GM12873 (cell line): ENCODE measurements at regions not wholly inside any gene's neighbourhood (a gene's known extent, or its start where the extent isn't known, plus 50 kb on each side); places are given as distances from the start of the nearest gene placed in this dataset.

Experiments used
- TF ChIP-seq, protein P1 (sequence below): IDR thresholded peaks from 2 replicates; pipeline ENCODE4 v1.5.1; 2012; ENCODE audit warnings: low read depth, mild to moderate bottlenecking, moderate library complexity, low read length, control low read depth; ENCODE audit not compliant: insufficient read depth; ENCODE audit errors: missing control alignments

DNA sequence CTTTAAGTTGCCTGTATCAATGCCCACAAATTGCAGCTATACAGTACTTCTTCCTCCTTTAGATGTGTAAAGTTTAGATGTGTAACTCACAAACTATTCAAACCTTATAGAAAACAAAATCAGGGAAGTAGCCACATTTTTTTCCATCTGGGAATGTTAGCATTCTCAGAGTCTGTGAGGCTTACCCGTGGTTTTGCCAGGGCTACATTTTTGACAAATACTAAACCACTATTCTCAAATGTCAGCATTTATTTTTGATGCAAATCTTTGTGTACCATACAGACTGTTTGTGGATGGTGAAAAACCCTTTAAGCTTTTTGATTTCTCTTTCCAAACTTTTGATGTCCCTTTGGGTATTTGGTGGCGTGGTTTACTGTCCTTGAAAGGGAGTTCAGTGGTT, 216.4 kb downstream of the POSTN start:
- TF ChIP-seq, protein P1, sequence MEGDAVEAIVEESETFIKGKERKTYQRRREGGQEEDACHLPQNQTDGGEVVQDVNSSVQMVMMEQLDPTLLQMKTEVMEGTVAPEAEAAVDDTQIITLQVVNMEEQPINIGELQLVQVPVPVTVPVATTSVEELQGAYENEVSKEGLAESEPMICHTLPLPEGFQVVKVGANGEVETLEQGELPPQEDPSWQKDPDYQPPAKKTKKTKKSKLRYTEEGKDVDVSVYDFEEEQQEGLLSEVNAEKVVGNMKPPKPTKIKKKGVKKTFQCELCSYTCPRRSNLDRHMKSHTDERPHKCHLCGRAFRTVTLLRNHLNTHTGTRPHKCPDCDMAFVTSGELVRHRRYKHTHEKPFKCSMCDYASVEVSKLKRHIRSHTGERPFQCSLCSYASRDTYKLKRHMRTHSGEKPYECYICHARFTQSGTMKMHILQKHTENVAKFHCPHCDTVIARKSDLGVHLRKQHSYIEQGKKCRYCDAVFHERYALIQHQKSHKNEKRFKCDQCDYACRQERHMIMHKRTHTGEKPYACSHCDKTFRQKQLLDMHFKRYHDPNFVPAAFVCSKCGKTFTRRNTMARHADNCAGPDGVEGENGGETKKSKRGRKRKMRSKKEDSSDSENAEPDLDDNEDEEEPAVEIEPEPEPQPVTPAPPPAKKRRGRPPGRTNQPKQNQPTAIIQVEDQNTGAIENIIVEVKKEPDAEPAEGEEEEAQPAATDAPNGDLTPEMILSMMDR, result no peak

DNA sequence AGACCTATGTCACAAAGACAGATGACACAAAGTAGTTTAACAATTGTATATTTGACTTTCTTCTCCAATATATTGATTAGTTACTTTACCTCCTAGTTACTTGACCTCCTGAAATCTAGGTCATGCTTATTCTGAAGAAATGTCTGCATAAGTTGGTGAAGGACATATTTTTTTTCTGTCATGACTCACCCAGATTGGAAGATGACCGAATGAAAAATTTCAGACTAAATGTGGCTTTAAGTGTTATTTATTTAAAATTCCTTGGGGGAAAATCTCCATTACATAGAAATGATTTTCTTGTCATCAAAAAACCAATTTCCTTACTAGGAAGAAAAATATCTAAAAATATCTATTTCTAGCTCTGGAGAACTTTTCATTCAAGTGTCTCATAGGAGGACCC, 217.1 kb downstream of the POSTN start:
- TF ChIP-seq, protein P1, result no peak

DNA sequence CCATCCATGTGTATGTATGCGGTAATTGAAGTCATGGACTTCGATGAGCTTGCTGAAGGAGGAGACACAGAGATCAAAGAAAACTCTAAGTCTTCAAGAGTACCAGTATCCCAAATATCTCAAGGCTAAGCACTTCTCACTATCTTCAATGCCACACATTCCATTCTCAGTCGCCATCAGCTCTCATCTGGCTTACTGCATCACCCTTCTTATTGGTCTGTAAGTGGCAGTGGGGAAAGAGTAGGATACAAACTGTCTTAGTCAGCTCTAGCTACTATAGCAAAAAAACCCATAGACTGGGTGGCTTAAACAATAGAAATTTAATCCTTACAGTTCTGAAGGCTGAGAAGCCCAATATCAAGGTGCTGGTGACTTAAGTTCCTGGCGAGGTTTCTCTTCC, 218.7 kb downstream of the POSTN start:
- TF ChIP-seq, protein P1, result no peak

DNA sequence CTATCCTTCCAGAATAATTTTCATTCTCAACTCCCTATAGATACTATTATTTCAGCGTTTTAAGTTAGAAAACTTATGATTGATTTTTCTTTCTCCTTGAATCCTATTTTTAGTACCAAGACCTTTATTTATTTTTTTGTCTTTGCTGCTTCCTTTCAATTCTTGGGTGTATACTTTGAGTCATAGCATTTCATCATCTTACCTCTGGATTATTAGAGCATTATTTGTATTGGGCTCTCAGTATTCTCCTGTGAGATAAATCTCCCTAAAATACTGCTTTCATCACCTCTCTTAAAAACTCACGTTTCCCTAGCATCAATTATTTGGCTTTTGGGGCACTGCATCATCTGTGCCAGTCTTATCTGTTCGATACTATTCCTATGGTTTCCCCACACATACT, 222.8 kb downstream of the POSTN start:
- TF ChIP-seq, protein P1, result no peak

DNA sequence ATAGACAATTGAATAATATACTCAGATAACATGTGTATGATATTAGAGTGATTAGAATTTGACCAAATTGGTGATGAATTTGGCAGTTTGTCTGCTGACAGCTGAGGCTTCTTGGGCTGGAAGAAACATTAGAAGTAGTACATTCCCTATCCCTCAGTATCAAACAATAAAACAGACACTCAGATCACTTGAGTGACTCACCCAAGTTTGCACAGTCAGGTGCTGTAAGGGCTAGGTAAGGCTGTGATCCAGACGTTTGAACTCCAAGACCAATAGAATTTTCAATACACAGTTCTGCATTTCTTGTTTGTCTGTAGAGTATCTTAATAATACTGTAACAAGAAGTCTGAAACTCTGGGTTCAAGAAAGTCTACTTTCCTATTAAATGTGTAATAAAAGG, 223.5 kb downstream of the POSTN start:
- TF ChIP-seq, protein P1, result no peak

DNA sequence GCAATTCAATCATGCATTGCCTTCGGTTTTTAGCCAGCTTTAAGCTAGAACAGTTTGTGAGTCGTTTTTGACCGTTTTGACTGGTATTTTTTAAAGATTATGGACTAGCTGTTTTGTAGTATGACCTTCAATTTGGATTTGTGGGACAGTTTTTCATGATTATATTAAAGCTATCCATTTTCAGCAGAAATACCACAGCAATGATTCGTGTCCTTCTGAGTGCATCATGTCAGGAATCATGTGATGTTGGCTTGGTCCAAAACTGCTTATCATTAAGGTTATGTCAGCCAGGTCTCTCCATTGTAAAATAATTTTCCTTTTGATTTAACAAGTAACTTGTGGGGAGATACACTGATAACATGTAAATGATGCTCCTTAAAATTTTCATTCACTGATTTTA, 229.0 kb downstream of the POSTN start:
- TF ChIP-seq, protein P1, result no peak

DNA sequence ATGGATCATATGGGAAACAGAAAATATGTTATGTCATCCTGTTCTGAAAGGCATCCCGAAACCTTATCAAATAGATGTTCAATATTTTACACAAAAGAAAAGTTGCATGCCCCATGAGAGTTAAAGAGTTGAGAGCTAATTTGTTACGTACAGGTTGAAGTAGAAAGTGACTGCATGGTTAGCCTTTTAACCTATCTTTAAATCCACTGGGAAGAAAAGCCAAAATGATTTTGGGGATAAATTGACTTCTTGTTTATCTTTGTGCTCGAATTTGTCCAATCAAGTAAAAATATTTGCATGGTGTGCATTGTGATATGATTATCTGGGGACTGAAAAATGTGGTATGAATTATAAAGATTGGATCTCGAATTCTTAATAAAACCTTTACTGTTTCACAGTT, 230.1 kb downstream of the POSTN start:
- TF ChIP-seq, protein P1, result no peak
